ENCODE measurements at regions not wholly inside any gene's neighbourhood (a gene's known extent, or its start where the extent isn't known, plus 50 kb on each side); places are given as distances from the start of the nearest gene placed in this dataset.

DNA sequence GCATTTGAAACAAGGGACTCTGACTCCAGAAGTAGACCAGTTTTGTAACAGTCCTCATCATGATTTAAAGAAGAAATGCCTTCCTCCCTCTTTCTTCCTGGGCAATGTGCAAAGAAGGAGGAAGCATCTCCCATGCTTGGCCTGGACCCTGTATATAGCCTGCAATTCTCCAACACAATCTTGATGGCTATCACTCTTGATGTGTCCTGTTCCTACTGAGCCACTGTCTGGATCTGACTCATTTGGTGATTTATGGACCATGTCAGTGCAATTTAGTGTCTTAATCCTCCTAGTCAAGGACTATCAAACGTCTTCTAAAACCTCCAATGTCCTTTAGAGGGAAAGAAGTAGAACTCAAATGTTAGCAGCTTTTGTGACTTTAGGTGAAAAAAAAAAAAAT is 697.3 kb downstream of the TLR4 start:
- TF ChIP-seq FOXJ3 (CRISPR knock-in tag; IDR thresholded peaks at IDR 0.05; ENCODE audit: borderline replicate concordance), result no peak
- TF ChIP-seq, protein P1, sequence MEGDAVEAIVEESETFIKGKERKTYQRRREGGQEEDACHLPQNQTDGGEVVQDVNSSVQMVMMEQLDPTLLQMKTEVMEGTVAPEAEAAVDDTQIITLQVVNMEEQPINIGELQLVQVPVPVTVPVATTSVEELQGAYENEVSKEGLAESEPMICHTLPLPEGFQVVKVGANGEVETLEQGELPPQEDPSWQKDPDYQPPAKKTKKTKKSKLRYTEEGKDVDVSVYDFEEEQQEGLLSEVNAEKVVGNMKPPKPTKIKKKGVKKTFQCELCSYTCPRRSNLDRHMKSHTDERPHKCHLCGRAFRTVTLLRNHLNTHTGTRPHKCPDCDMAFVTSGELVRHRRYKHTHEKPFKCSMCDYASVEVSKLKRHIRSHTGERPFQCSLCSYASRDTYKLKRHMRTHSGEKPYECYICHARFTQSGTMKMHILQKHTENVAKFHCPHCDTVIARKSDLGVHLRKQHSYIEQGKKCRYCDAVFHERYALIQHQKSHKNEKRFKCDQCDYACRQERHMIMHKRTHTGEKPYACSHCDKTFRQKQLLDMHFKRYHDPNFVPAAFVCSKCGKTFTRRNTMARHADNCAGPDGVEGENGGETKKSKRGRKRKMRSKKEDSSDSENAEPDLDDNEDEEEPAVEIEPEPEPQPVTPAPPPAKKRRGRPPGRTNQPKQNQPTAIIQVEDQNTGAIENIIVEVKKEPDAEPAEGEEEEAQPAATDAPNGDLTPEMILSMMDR (IDR thresholded peaks at IDR 0.05), result no peak
- TF ChIP-seq TEAD4 (CRISPR knock-in tag; IDR thresholded peaks at IDR 0.05), result no peak
- TF ChIP-seq, protein P2, sequence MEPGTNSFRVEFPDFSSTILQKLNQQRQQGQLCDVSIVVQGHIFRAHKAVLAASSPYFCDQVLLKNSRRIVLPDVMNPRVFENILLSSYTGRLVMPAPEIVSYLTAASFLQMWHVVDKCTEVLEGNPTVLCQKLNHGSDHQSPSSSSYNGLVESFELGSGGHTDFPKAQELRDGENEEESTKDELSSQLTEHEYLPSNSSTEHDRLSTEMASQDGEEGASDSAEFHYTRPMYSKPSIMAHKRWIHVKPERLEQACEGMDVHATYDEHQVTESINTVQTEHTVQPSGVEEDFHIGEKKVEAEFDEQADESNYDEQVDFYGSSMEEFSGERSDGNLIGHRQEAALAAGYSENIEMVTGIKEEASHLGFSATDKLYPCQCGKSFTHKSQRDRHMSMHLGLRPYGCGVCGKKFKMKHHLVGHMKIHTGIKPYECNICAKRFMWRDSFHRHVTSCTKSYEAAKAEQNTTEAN (CRISPR knock-in tag; IDR thresholded peaks at IDR 0.05), result no peak
- TF ChIP-seq ZNF423 (CRISPR knock-in tag; IDR thresholded peaks at IDR 0.05), result no peak
- no peak for TF ChIP-seq CREB1 (CRISPR knock-in tag; IDR thresholded peaks at IDR 0.05)
- no peak for TF ChIP-seq CREM (CRISPR knock-in tag; IDR thresholded peaks at IDR 0.05)
- no peak for TF ChIP-seq ELF4 (CRISPR knock-in tag; IDR thresholded peaks at IDR 0.05; ENCODE audit: low read depth)
- TF ChIP-seq, protein P3, sequence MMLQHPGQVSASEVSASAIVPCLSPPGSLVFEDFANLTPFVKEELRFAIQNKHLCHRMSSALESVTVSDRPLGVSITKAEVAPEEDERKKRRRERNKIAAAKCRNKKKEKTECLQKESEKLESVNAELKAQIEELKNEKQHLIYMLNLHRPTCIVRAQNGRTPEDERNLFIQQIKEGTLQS (CRISPR knock-in tag; conservative IDR thresholded peaks at IDR 0.05), result no peak
- TF ChIP-seq ZNF121 (CRISPR knock-in tag; IDR thresholded peaks at IDR 0.05), result no peak
- no peak for TF ChIP-seq IRF2 (CRISPR knock-in tag; IDR thresholded peaks at IDR 0.05; ENCODE audit: borderline replicate concordance, low read depth)
- TF ChIP-seq, protein P4, sequence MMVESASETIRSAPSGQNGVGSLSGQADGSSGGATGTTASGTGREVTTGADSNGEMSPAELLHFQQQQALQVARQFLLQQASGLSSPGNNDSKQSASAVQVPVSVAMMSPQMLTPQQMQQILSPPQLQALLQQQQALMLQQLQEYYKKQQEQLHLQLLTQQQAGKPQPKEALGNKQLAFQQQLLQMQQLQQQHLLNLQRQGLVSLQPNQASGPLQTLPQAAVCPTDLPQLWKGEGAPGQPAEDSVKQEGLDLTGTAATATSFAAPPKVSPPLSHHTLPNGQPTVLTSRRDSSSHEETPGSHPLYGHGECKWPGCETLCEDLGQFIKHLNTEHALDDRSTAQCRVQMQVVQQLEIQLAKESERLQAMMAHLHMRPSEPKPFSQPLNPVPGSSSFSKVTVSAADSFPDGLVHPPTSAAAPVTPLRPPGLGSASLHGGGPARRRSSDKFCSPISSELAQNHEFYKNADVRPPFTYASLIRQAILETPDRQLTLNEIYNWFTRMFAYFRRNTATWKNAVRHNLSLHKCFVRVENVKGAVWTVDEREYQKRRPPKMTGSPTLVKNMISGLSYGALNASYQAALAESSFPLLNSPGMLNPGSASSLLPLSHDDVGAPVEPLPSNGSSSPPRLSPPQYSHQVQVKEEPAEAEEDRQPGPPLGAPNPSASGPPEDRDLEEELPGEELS (CRISPR knock-in tag; IDR thresholded peaks at IDR 0.05), result no peak
- no peak for TF ChIP-seq SOX15 (CRISPR knock-in tag; IDR thresholded peaks at IDR 0.05)
- no peak for TF ChIP-seq SP1 (CRISPR knock-in tag; conservative IDR thresholded peaks at IDR 0.05)

Measured in WTC11 (cell line).